ENCODE measurements at regions not wholly inside any gene's neighbourhood (a gene's known extent, or its start where the extent isn't known, plus 50 kb on each side); places are given as distances from the start of the nearest gene placed in this dataset.

- Histone ChIP-seq H3K4me3 (ENCODE audit: insufficient read depth, low read depth, low read length) (no peak overlapping the region), H3K36me3 (replicated peaks; ENCODE audit: control insufficient read depth, insufficient read depth, low read length) (no peaks in the 10 kb centered on the region), H3K27me3 (ENCODE audit: control insufficient read depth, insufficient read depth, low read length) (no peaks in the 10 kb centered on the region)
- no peak for DNase-seq
Observed at GRCh38 chr22:48389916-48390315, 1437.8 kb downstream of the BRD1 start.

GRCh38 chr22:48382197-48382596, 1445.5 kb downstream of the BRD1 start:
- H3K4me3 ChIP-seq (ENCODE audit: insufficient read depth, low read depth, low read length) = no peak overlapping the region
- no peaks in the 10 kb centered on the region for H3K36me3 ChIP-seq (replicated peaks; ENCODE audit: control insufficient read depth, insufficient read depth, low read length)
- no peak for DNase-seq
- no peaks in the 10 kb centered on the region; the same call in 1 of the 2 replicates for H3K27me3 ChIP-seq (ENCODE audit: control insufficient read depth, insufficient read depth, low read length)

GRCh38 chr22:48380016-48380665, 1447.5 kb downstream of the BRD1 start:
- Histone ChIP-seq H3K4me3 (ENCODE audit: insufficient read depth, low read depth, low read length) (no peak overlapping the region), H3K27me3 (ENCODE audit: control insufficient read depth, insufficient read depth, low read length) (peaks cover 4% of the 10 kb centered on the region), H3K36me3 (replicated peaks; ENCODE audit: control insufficient read depth, insufficient read depth, low read length) (no peaks in the 10 kb centered on the region)
- DNase-seq = no peak

GRCh38 chr22:48379371-48379770, 1448.3 kb downstream of the BRD1 start:
- H3K36me3 ChIP-seq (replicated peaks; ENCODE audit: control insufficient read depth, insufficient read depth, low read length) = no peaks in the 10 kb centered on the region
- peaks cover 4% of the 10 kb centered on the region for H3K27me3 ChIP-seq (ENCODE audit: control insufficient read depth, insufficient read depth, low read length)
- DNase-seq = no peak
- no peak overlapping the region for H3K4me3 ChIP-seq (ENCODE audit: insufficient read depth, low read depth, low read length)

- DNase-seq = no peak
Observed at GRCh38 chr22:48378673-48379072, 1449.0 kb downstream of the BRD1 start.

GRCh38 chr22:48376936-48377712, 1450.5 kb downstream of the BRD1 start:
- Histone ChIP-seq H3K4me3 (ENCODE audit: insufficient read depth, low read depth, low read length) (no peak overlapping the region), H3K36me3 (replicated peaks; ENCODE audit: control insufficient read depth, insufficient read depth, low read length) (no peaks in the 10 kb centered on the region), H3K27me3 (ENCODE audit: control insufficient read depth, insufficient read depth, low read length) (peaks cover 4% of the 10 kb centered on the region)
- no peak for DNase-seq

More at GRCh38 chr22:48378673-48379072, 1449.0 kb downstream of the BRD1 start:
- Histone ChIP-seq H3K36me3 (replicated peaks; ENCODE audit: control insufficient read depth, insufficient read depth, low read length) (no peaks in the 10 kb centered on the region), H3K27me3 (ENCODE audit: control insufficient read depth, insufficient read depth, low read length) (peaks cover 4% of the 10 kb centered on the region), H3K4me3 (ENCODE audit: insufficient read depth, low read depth, low read length) (no peak overlapping the region)

GRCh38 chr22:48376428-48376827, 1451.2 kb downstream of the BRD1 start:
- H3K27me3 ChIP-seq (ENCODE audit: control insufficient read depth, insufficient read depth, low read length) = peaks cover 4% of the 10 kb centered on the region
- DNase-seq = peak; percentile 76
- H3K36me3 ChIP-seq (replicated peaks; ENCODE audit: control insufficient read depth, insufficient read depth, low read length) = no peaks in the 10 kb centered on the region
- no peak overlapping the region for H3K4me3 ChIP-seq (ENCODE audit: insufficient read depth, low read depth, low read length)

GRCh38 chr22:48373626-48374173, 1454.0 kb downstream of the BRD1 start:
- no peak for DNase-seq
- H3K27me3 ChIP-seq (ENCODE audit: control insufficient read depth, insufficient read depth, low read length) = peaks cover 4% of the 10 kb centered on the region
- H3K36me3 ChIP-seq (replicated peaks; ENCODE audit: control insufficient read depth, insufficient read depth, low read length) = no peaks in the 10 kb centered on the region
- no peak overlapping the region for H3K4me3 ChIP-seq (ENCODE audit: insufficient read depth, low read depth, low read length)

- DNase-seq = no peak
- Histone ChIP-seq H3K36me3 (replicated peaks; ENCODE audit: control insufficient read depth, insufficient read depth, low read length) (no peaks in the 10 kb centered on the region), H3K27me3 (ENCODE audit: control insufficient read depth, insufficient read depth, low read length) (peaks cover 4% of the 10 kb centered on the region), H3K4me3 (ENCODE audit: insufficient read depth, low read depth, low read length) (no peak overlapping the region)
Observed at GRCh38 chr22:48372390-48372789, 1455.3 kb downstream of the BRD1 start.

- no peaks in the 10 kb centered on the region for H3K36me3 ChIP-seq (replicated peaks; ENCODE audit: control insufficient read depth, insufficient read depth, low read length)
- no peak for DNase-seq
- H3K27me3 ChIP-seq (ENCODE audit: control insufficient read depth, insufficient read depth, low read length) = no peaks in the 10 kb centered on the region; the same call in 1 of the 2 replicates
- no peak overlapping the region for H3K4me3 ChIP-seq (ENCODE audit: insufficient read depth, low read depth, low read length)
Observed at GRCh38 chr22:48371391-48371790, 1456.3 kb downstream of the BRD1 start.

- Histone ChIP-seq H3K36me3 (replicated peaks; ENCODE audit: control insufficient read depth, insufficient read depth, low read length) (no peaks in the 10 kb centered on the region), H3K4me3 (ENCODE audit: insufficient read depth, low read depth, low read length) (no peak overlapping the region), H3K27me3 (ENCODE audit: control insufficient read depth, insufficient read depth, low read length) (no peaks in the 10 kb centered on the region; the same call in 1 of the 2 replicates)
- DNase-seq = peak; percentile 47
Observed at GRCh38 chr22:48370508-48371325, 1457.0 kb downstream of the BRD1 start.

GRCh38 chr22:48369789-48370507, 1457.7 kb downstream of the BRD1 start:
- peak; percentile 77 for DNase-seq
- Histone ChIP-seq H3K4me3 (ENCODE audit: insufficient read depth, low read depth, low read length) (no peak overlapping the region), H3K27me3 (ENCODE audit: control insufficient read depth, insufficient read depth, low read length) (no peaks in the 10 kb centered on the region; the same call in 1 of the 2 replicates), H3K36me3 (replicated peaks; ENCODE audit: control insufficient read depth, insufficient read depth, low read length) (no peaks in the 10 kb centered on the region)

GRCh38 chr22:48368975-48369525, 1458.6 kb downstream of the BRD1 start:
- no peak overlapping the region for H3K4me3 ChIP-seq (ENCODE audit: insufficient read depth, low read depth, low read length)
- H3K36me3 ChIP-seq (replicated peaks; ENCODE audit: control insufficient read depth, insufficient read depth, low read length) = no peaks in the 10 kb centered on the region
- H3K27me3 ChIP-seq (ENCODE audit: control insufficient read depth, insufficient read depth, low read length) = no peaks in the 10 kb centered on the region; the same call in 1 of the 2 replicates
- peak; percentile 61 for DNase-seq

All from H7 (cell line).